Panc1 (cell line): ENCODE measurements at regions not wholly inside any gene's neighbourhood (a gene's known extent, or its start where the extent isn't known, plus 50 kb on each side); places are given as distances from the start of the nearest gene placed in this dataset.

Experiments
- CTCF ChIP-seq: fragments of 450-650 bp; IDR thresholded peaks from 2 replicates; pipeline ENCODE4 v1.5.1; 2017; ENCODE audit warnings: mild to moderate bottlenecking
- POLR2AphosphoS5 ChIP-seq: IDR thresholded peaks from 2 replicates; pipeline ENCODE4 v1.6.1; 2012; ENCODE audit warnings: mild to moderate bottlenecking, low read depth, low read length, moderate library complexity
- REST ChIP-seq, 2 experiments: IDR thresholded peaks; 2 replicates each; pipeline ENCODE4 v1.6.1; 2011 to 2012; ENCODE audit warnings: low read depth in 2 of 2, control low read depth in 1 of 2, low read length in 1 of 2, mild to moderate bottlenecking in 1 of 2, moderate library complexity in 1 of 2; ENCODE audit not compliant: insufficient read depth in 1 of 2
- TCF7L2 ChIP-seq: IDR thresholded peaks from 2 replicates; pipeline ENCODE4 v1.6.1; 2011; ENCODE audit warnings: mild to moderate bottlenecking, low read depth, low read length, inconsistent platforms

- TF ChIP-seq POLR2AphosphoS5 (no peak), CTCF (no peak), TCF7L2 (no peak), REST (IDR thresholded peaks at IDR 0.05; ENCODE audit: insufficient read depth in 1 of 2, low read depth in 2 of 2, low read length in 1 of 2) (no peak)
Observed at GRCh38 chr14:62081012-62081612, 318.9 kb downstream of the SNAPC1 start.
